Middle frontal gyrus (tissue), 1 donor: ENCODE measurements at regions not wholly inside any gene's neighbourhood (a gene's known extent, or its start where the extent isn't known, plus 50 kb on each side); places are given as distances from the start of the nearest gene placed in this dataset.
"Not testable (repeated sequence)": the region's sequence is repeated elsewhere in the genome, so short reads cannot be mapped to it uniquely, and the experiment has no call there.

Source experiments
- DNase-seq: peaks from one replicate; pipeline ENCODE4 v3.0.0-alpha.2; 2015; ENCODE audit warnings: low spot score; ENCODE audit errors: extremely low spot score

DNA sequence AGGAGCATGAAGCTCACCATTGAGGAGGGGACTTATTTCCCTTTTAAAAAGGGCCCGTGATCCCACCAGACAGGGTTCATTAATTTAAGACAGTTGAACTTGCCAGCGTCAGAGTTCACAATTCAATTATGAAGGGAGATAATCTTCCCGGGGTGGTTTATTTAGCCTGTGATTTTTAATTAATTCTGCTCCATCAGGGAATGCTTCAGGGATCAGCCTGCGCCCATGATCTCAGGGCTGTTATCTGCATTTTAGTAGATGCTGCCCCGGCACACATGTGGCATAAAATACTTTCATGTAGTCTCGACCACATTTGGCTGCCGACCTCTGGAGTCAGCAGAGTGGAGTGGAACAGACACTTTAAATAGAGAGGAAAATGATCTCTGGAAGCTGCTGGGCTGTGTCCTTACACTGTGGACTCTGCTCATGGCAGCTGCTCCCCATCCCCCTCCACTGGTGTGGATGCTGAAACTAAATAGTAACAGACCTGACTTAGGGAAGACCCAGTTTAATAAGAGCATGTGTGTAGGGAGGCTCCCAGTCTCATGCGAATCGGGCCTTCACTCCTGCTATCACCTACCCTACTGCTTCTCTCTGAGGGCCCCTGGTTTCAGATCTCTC is 256.9 kb downstream of the TEX29 start:
- DNase-seq = no peak

GRCh38 chr13:111577956-111578605 is 257.6 kb downstream of the TEX29 start:
- DNase-seq = no peak

DNA sequence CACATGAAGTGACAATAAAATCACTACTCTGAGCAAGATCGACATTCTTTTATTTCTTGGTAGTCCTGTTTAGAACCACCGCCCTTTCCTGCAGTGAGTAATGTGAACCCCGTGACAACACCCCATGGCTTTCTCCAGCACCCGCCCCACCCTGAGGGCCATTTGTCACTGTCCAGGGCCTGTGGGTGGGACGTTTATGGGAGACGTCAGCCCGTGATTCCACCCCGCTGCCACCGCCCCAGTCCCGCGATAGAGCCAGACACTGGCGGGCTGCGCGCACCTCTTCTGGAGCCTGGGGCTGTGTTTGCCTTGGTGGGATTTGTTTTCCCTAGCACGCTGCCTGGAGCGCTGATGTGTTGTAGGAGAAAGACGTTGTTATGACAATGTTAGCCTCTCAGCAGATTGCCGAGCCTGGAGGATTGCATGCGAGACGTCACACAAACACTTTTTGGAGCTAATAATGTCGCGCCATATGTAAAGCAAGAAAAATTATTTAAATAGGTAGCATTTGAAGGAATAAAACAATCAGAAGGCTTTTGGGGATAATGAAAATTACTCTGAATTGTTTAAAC is 263.7 kb downstream of the TEX29 start:
- DNase-seq = no peak

DNA sequence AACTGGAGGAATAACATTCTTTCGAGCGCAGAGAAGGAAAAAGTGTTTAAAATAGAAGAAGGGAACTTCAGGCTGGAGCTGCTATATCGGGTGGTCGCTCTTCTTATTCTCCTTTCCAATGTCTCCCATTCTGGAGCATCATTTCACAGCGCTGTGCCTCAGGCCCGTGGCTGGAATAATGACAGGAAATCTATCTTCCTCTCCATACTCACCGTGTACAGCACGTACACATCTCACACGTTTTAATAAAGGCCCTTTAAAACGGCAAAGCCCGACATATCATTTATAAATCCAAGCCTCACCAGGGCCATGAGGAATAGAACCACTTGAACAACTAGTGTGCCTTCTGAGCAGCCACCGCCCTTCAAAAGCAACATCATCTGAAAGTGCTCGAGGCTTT is 264.4 kb downstream of the TEX29 start:
- no peak for DNase-seq

- no peak for DNase-seq
Measured at GRCh38 chr13:111586291-111586690, 265.8 kb downstream of the TEX29 start.

DNA sequence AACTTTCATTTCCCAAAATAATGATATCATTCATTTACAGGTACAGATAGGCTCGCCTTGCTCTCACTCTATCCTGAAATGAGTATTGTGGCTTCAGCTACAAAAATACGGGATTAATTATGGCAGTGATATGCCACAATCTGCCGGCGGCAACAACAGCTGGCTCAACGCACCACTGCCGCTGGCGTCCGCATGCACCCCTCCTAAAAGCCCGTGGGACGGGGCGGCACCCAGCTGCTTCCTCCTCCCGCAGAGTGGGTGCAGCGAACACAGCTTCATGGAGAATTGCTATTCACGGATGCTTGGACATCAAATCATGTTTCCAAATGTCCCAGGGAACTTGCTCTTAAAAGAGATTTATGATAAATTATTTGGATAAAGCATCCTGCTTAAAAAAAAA is 266.8 kb downstream of the TEX29 start:
- no peak for DNase-seq

DNA sequence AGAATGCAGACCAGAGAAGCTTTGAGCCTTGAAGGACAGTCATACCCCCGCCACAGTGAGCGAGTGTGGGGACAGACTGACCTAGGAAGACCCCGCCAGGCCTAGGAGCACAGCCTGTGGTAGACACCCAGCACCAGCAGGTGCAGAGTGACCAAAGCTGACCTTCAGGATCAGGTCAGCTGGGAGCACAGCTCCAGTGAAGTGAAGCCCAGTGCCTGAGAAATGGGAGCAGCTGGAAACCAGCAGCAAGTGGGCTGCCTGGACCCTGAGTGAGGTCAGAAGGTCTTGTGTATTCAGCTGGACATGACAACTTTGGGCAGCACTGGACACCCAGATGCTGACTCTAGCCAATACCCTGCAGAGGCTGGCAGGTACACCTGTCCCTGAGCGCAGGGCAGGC is 268.9 kb downstream of the TEX29 start:
- DNase-seq = no peak

GRCh38 chr13:111589992-111590391 is 269.6 kb downstream of the TEX29 start:
- DNase-seq = no peak

DNA sequence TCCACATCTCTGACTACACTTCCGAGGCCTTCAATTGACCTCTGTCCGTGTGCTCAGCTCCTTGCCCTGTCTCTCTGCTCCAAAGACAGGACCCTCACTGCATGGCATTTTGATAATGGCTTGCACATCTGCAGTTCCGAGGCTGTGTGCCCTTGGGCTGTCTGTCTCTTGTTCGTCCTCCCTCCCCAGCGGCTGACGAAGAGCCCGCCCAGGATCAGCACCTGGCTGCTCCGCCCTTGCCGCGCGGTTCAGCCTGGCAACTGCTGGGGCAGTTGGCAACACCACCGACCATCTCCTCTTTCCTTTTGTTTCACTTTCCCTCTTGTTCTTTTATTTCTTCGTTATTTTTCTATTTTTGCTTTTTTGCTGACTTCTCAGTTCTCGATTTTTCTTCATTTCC is 270.4 kb downstream of the TEX29 start:
- no peak for DNase-seq

GRCh38 chr13:111593490-111593889 is 273.0 kb downstream of the TEX29 start:
- not testable (repeated sequence) for DNase-seq

DNA sequence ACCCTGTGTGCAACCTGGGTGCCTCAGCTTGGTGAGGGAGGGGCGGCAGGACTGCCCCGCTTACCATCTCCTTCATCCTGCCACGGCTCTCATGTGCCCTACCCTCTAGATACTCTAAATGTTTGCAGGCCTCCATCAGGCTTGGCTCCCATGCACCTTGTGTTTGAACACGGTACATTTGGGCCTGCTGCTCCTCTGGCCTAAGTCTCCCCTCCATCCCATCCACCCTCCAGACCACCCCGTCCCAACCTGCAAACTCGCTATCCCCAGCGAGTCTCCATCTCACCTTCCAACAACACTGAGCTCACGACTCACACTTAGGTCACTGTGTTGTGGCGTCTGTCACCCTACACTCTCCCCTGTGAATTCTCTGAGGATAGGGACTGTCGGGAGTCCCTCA is 274.2 kb downstream of the TEX29 start:
- no peak for DNase-seq

DNA sequence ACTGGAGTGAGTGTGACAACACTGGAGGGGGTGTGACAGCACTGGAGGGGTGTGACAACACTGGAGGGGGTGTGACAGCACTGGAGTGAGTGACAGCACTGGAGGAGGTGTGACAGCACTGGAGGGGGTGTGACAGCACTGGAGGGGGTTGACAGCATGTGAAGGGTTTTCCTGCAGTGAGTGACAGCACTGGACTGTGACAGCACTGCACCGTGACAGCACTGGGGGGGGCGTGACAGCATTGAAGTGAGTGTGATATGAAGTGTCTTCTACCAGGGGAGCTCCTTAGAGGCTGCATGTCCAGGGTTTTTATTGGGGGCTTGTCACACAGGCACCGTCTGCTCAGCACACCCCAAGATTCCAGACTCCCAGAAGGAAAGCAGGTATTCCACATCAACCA is 274.8 kb downstream of the TEX29 start:
- DNase-seq = no peak

DNA sequence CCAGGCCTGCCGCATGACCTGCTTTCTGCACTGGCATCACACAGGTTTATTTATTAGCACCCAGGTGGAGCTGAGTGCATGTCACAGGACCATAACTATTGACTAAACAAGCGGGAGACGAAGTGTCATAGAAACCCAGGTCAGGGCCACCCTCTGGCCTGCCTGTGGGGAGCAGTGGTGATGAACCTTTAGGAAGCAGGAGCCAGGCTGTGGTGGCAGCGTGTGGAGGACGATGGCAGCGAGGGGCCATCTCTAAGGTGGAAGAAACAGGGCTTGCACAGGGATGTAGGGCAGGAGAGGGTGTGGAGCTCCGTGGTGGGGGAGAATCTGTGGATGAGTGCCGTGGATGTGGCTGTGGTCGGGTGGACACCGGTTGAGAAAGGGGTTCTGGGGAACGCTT is 275.3 kb downstream of the TEX29 start:
- no peak for DNase-seq

DNA sequence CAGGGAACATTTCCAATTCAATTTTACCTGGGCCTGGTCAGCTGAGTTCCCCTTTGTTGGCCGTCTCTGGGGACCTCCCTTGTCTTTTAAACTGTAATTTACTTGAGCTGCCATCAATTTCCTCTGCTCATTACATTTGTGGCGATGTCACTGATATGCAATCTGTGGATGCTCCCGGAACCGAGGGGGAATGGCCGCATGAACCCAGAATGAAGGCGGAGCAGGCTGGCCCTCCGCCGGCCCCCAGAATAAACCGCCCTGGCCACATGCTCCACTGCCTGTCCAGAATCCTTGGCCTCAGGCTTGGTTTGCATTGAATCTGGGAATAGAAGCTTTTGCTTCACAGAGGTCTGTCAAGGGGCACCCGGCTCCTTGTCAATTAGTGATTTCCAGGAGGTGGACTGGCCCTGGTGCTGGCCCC is 276.8 kb downstream of the TEX29 start:
- DNase-seq = no peak

GRCh38 chr13:111597618-111598017 is 277.2 kb downstream of the TEX29 start:
- no peak for DNase-seq

DNA sequence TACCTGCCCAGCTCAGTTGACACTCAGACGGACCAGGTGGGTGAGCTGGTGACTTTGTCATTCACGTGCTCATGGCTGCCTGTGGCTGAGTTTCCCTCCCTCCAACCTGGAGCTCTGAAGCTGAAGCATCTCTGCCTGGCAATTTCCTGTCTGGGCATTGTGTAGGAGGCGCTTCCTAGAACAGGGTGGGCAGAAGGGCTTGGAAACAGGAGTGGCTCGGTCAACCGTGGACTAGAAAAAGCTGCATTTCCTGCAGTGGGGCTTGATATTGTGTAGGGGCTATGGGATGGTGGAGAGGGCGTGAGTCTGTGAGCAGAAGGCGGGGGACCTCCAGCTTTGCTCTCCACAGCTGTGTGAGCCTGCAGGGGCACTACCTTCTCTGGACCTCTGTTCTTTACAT is 278.3 kb downstream of the TEX29 start:
- no peak for DNase-seq

DNA sequence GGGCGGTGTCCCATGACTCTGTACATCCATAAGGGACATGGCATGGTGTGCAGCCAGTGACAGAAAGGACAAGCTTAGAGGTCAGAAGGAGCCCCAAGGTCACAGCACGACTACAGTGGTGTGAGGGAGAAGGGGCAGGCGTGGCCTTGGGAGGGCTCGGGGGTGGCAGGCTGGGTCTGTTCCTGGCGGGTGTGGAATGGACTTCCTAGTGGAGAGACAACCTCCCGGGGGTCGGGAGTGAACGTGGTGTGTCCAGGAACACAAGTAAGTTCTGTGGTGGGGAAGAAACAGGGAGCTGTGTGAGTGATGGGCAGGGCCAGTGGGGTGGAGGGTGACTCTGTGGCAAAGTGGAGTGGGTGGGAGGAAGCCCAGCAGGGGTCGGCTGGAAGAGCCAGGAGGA is 279.3 kb downstream of the TEX29 start:
- no peak for DNase-seq

DNA sequence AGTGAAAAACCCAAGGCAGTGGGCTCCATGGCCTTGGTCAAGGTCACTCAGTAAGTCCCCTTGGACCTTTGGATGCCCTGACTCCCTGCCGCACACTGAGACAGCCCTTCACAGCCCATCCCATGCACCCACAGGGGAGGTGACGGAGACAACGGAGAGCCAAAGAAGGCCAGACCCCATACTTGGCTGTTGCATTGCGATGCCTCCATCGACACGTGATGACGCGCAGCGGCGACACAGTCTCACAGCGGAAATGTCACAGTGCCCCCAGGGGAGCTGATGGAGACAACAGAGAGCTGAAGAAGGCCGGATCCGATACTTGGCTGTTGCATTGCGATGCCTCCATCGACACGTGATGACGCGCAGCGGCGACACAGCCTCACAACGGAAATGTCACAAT is 282.4 kb downstream of the TEX29 start:
- DNase-seq = no peak

- DNase-seq = no peak
Measured at GRCh38 chr13:111604097-111604496, 283.7 kb downstream of the TEX29 start.

DNA sequence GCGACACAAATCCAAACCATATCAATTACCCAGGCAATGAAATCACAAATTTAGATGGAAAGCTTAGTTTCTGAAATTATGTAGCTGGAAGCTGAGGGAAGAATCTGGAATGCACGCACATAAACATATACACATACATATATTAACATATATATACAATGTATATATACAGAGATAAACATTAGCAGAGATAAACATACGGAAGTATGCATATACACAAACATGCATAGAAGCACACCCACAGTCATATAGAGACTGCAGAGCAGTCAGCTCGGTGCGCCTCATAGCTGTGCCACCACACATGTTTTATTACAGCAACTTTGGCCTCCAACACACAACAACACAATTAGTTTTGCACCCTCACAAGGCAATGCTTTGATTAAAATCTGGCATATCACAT is 288.1 kb downstream of the TEX29 start:
- no peak for DNase-seq

DNA sequence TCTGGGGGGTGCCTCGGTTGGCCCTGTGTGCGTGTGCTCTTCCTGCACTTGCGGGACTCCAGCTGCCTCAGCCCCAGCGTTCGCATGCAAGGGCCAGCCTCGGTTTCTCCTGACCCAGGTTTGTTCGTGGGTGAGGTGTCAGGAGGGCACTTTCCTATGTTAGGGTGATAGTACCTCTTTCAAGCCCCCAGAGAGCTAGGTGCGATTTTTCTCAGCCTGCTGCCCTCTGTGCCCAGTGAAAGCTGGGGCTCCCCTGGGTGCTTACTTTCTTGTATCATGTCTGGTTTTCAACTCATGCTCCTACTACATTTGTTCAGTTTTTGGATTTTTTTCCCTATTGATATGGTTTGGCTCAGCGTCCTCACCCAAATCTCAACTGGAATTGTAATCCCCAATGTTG is 289.2 kb downstream of the TEX29 start:
- no peak for DNase-seq

DNA sequence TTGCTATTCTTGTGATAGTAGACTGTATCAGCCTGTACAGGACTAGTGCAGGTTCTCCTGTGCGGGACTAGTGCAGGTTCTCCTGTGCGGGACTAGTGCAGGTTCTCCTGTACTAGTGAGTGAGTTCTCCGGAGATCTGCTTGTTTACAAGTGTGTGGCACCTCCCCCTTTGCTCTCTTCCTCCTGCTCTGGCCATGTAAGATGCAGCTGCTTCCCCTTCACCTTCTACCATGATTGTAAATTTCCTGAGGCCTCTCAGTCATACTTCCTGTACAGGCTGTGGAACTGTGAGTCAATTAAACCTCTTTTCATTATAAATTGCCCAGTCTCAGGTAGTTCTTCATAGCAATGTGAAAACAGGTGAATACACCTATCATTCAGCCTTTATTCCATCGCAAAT is 289.6 kb downstream of the TEX29 start:
- no peak for DNase-seq

DNA sequence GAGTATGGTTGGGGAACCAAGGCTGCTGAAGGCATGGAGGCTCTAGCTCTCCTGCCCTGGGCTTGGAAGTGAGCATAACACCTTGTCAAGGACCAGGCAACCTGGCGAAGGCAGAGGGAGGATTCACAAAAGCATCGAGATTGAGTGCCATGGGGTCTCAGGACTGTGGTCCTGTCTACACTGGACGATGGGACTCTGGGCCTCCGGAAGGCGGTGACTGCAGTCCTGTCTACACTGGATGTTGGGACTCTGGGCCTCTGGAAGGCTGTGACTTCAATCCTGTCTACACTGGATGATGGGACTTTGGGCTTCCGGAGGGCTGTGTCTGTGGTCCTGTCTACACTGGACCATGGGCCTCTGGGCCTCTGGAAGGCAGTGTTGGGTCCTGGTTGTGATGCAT is 290.4 kb downstream of the TEX29 start:
- no peak for DNase-seq
